ENCODE measurements at regions not wholly inside any gene's neighbourhood (a gene's known extent, or its start where the extent isn't known, plus 50 kb on each side); places are given as distances from the start of the nearest gene placed in this dataset.

GRCh38 chr1:37233606-37234005, 199.3 kb upstream of the GRIK3 start:
- Histone ChIP-seq H3K27me3 (ENCODE audit: control insufficient read depth, insufficient read depth, low read length) (no peaks in the 10 kb centered on the region), H3K36me3 (ENCODE audit: control insufficient read depth, insufficient read depth, low read length) (no peaks in the 10 kb centered on the region), H3K4me3 (ENCODE audit: low read depth, low read length) (no peak overlapping the region)
- ChIA-PET CTCF (no interaction called here), POLR2A (no interaction called here)
- TF ChIP-seq CTCF (IDR thresholded peaks at IDR 0.05; ENCODE audit: insufficient read depth, low read depth, low read length) = no peak
- DNase-seq (ENCODE audit: low read depth) = no peak

- Histone ChIP-seq H3K36me3 (ENCODE audit: control insufficient read depth, insufficient read depth, low read length) (no peaks in the 10 kb centered on the region), H3K4me3 (ENCODE audit: low read depth, low read length) (no peak overlapping the region), H3K27me3 (ENCODE audit: control insufficient read depth, insufficient read depth, low read length) (no peaks in the 10 kb centered on the region)
- TF ChIP-seq CTCF (IDR thresholded peaks at IDR 0.05; ENCODE audit: insufficient read depth, low read depth, low read length) = no peak
- no peak for DNase-seq (ENCODE audit: low read depth)
- ChIA-PET POLR2A (no interaction called here), CTCF (no interaction called here)
These were observed 200.7 kb upstream of the GRIK3 start for GRCh38 chr1:37234941-37235418.

- H3K27me3 ChIP-seq (ENCODE audit: control insufficient read depth, insufficient read depth, low read length) = no peaks in the 10 kb centered on the region
- TF ChIP-seq CTCF (IDR thresholded peaks at IDR 0.05; ENCODE audit: insufficient read depth, low read depth, low read length) = no peak
- H3K4me3 ChIP-seq (ENCODE audit: low read depth, low read length) = no peak overlapping the region
- DNase-seq (ENCODE audit: low read depth) = no peak
- ChIA-PET POLR2A (no interaction called here), CTCF (no interaction called here)
- no peaks in the 10 kb centered on the region for H3K36me3 ChIP-seq (ENCODE audit: control insufficient read depth, insufficient read depth, low read length)
These were observed 203.6 kb upstream of the GRIK3 start for GRCh38 chr1:37237948-37238347.

DNA sequence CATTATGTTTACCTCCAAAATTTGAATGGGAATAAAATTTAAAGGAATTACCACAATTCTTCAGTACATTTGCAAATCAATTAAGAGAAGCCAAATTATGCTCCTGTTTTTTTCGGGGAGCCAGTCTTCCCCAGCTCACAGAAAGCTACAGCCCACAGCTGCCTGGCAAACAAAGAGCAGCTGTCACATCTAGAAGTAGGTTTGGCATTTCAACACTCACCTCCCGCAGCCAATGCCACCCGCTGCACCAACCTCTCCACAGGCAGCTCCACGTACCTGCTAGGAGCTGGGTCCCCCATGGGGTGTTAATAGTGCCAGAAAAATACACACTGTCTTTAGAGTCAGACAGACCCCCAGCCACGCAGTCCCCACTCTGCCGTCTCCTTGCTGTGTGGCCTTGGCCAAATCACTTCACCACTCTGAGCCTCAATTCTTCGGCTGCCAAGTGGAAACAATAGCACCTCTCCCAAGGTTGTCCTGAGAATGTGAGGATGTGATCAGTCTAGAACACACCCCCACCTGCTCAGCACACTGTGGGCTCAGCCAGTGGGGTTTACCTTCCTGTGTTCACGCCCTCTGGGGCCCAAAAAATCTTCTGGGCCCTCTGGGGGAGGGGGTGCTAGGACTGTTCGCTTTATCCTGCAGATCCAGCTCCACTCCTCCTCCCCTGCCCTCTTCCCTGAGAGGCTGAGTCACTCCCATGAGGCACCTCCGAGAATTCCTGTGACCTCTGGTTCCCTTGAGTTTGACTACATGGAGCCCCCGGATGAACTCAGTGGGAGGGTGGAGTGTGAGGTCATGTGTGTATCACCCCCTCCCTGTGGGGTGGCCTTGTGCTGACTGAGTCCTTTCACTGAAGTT, 204.3 kb upstream of the GRIK3 start:
- ChIA-PET CTCF (no interaction called here), POLR2A (no interaction called here)
- H3K36me3 ChIP-seq (ENCODE audit: control insufficient read depth, insufficient read depth, low read length) = no peaks in the 10 kb centered on the region
- no peak overlapping the region for H3K4me3 ChIP-seq (ENCODE audit: low read depth, low read length)
- no peak for DNase-seq (ENCODE audit: low read depth)
- TF ChIP-seq CTCF (IDR thresholded peaks at IDR 0.05; ENCODE audit: insufficient read depth, low read depth, low read length) = no peak
- H3K27me3 ChIP-seq (ENCODE audit: control insufficient read depth, insufficient read depth, low read length) = no peaks in the 10 kb centered on the region

GRCh38 chr1:37239225-37239740, 205.0 kb upstream of the GRIK3 start:
- ChIA-PET CTCF (no interaction called here), POLR2A (no interaction called here)
- no peak for TF ChIP-seq CTCF (IDR thresholded peaks at IDR 0.05; ENCODE audit: insufficient read depth, low read depth, low read length)
- DNase-seq (ENCODE audit: low read depth) = no peak
- H3K36me3 ChIP-seq (ENCODE audit: control insufficient read depth, insufficient read depth, low read length) = no peaks in the 10 kb centered on the region
- no peak overlapping the region for H3K4me3 ChIP-seq (ENCODE audit: low read depth, low read length)
- H3K27me3 ChIP-seq (ENCODE audit: control insufficient read depth, insufficient read depth, low read length) = no peaks in the 10 kb centered on the region
